ENCODE measurements at regions not wholly inside any gene's neighbourhood (a gene's known extent, or its start where the extent isn't known, plus 50 kb on each side); places are given as distances from the start of the nearest gene placed in this dataset.
A peak's percentile ranks its signal among the peaks of the same experiment; 100 is the strongest.

- DNase-seq: no peak
Measured at GRCh38 chr14:78073028-78073427, 97.1 kb upstream of the NRXN3 start.

GRCh38 chr14:78074561-78074960 is 95.6 kb upstream of the NRXN3 start:
- peak in 29 of 51 donors; percentile 1 to 60 (median 13) for DNase-seq

- DNase-seq: no peak
Measured at GRCh38 chr14:78075033-78075432, 95.1 kb upstream of the NRXN3 start.

- DNase-seq: no peak
Measured at GRCh38 chr14:78075555-78076277, 94.5 kb upstream of the NRXN3 start.

GRCh38 chr14:78081245-78081644 is 88.9 kb upstream of the NRXN3 start:
- DNase-seq: no peak

- no peak for DNase-seq
Measured at GRCh38 chr14:78083837-78084236, 86.3 kb upstream of the NRXN3 start.

GRCh38 chr14:78086342-78086741 is 83.8 kb upstream of the NRXN3 start:
- DNase-seq: no peak

- DNase-seq: no peak
Measured at GRCh38 chr14:78088916-78089315, 81.3 kb upstream of the NRXN3 start.

GRCh38 chr14:78090864-78091263 is 79.3 kb upstream of the NRXN3 start:
- no peak for DNase-seq

GRCh38 chr14:78091361-78091760 is 78.8 kb upstream of the NRXN3 start:
- no peak for DNase-seq

- DNase-seq: no peak
Measured at GRCh38 chr14:78092040-78092439, 78.1 kb upstream of the NRXN3 start.

- DNase-seq: no peak
Measured at GRCh38 chr14:78103271-78103670, 66.9 kb upstream of the NRXN3 start.

GRCh38 chr14:78104160-78104559 is 66.0 kb upstream of the NRXN3 start:
- DNase-seq: no peak

- DNase-seq: no peak
Measured at GRCh38 chr14:78104655-78105054, 65.5 kb upstream of the NRXN3 start.

GRCh38 chr14:78106381-78106780 is 63.8 kb upstream of the NRXN3 start:
- DNase-seq: no peak

- no peak for DNase-seq
Measured at GRCh38 chr14:78107166-78107565, 63.0 kb upstream of the NRXN3 start.

GRCh38 chr14:78119440-78119839 is 50.7 kb upstream of the NRXN3 start:
- DNase-seq: no peak

All from hypothalamus (tissue), 51 donors.